ENCODE measurements at regions not wholly inside any gene's neighbourhood (a gene's known extent, or its start where the extent isn't known, plus 50 kb on each side); places are given as distances from the start of the nearest gene placed in this dataset.

DNA sequence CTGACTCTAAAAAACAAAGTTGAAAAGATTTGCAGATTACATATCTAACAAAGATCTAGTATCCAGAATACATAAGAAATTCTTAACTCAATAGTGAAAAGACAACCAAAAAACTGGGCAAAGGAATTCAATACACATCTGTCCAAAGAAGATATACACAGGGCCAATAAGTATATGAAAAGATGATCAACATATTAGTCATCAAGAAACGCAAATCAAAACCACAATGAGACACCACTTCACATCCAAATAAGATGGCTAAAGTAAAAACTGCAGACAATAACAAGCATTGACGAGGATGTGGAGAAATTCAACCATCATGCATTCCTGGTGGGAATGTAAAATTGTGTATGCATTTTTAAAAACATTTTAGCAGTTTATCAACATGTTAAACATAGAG, 256.0 kb downstream of the EIPR1 start:
- no peaks in the 10 kb centered on the region for H3K79me2 ChIP-seq (ENCODE audit: insufficient read depth, low read depth, low read length)
- BruUV-seq (replicated peaks), result no TSS peak

DNA sequence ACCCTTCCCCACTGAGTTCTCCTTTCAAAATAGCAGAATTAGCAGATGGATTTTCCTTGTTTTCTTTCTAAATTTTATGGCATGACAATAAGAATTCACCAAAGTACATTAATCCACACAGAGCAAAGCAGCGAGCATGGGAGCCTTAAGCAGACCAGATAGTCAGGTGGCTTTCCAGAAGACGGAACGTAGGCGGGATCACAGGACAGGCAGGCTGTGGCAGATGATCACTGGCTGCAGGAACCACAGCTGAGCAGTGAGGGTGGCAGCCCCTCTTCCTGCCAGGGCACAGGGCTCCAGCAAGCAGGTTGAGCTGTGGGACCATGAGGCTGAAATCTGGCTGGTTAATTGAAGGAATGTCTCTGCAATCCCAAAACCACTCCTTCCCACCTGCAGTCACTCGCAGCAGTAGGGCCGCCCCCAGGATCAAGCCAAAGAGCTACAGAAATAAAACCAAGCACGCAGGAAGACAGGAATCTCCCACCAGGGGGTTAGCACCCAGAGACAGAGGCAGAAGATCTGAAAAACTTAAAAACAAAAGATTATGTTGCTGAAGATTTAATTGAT, 259.9 kb downstream of the EIPR1 start:
- H3K27ac ChIP-seq (ENCODE audit: low read depth, low read length, poor library complexity, severe bottlenecking), result no peak overlapping the region
- no peak overlapping the region for H2AFZ ChIP-seq (ENCODE audit: low read length)
- ChIA-PET POLR2A (interaction anchor here (0.7 to 1.6 kb wide), 6 partner anchors 10 to 566 kb away, joined by 3 to 8 read pairs (median 4); no protein-coding TSS in a partner anchor), CTCF (ENCODE audit: unreplicated experiment) (no interaction called here)
- intact Hi-C loops (cut with micrococcal nuclease; ENCODE audit: unreplicated experiment), result no loop called here
- H3K36me3 ChIP-seq (ENCODE audit: insufficient read depth, low read length), result peaks cover 23% of the 10 kb centered on the region
- H3K4me1 ChIP-seq (ENCODE audit: insufficient read depth, low read length, poor library complexity, severe bottlenecking), result peaks cover 13% of the 10 kb centered on the region
- no peaks in the 10 kb centered on the region for H3K9me2 ChIP-seq (ENCODE audit: insufficient read depth, low read length)
- H3K4me3 ChIP-seq (ENCODE audit: low read depth, low read length, poor library complexity, severe bottlenecking), result no peak overlapping the region
- H4K20me1 ChIP-seq (ENCODE audit: insufficient read depth, low read length), result no peaks in the 10 kb centered on the region
- no peak for DNase-seq (ENCODE audit: low spot score)
- no peak for TF ChIP-seq EZH2phosphoT487 (IDR thresholded peaks at IDR 0.05; ENCODE audit: borderline replicate concordance, low read depth, low read length)
- TF ChIP-seq, protein P1, sequence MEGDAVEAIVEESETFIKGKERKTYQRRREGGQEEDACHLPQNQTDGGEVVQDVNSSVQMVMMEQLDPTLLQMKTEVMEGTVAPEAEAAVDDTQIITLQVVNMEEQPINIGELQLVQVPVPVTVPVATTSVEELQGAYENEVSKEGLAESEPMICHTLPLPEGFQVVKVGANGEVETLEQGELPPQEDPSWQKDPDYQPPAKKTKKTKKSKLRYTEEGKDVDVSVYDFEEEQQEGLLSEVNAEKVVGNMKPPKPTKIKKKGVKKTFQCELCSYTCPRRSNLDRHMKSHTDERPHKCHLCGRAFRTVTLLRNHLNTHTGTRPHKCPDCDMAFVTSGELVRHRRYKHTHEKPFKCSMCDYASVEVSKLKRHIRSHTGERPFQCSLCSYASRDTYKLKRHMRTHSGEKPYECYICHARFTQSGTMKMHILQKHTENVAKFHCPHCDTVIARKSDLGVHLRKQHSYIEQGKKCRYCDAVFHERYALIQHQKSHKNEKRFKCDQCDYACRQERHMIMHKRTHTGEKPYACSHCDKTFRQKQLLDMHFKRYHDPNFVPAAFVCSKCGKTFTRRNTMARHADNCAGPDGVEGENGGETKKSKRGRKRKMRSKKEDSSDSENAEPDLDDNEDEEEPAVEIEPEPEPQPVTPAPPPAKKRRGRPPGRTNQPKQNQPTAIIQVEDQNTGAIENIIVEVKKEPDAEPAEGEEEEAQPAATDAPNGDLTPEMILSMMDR (conservative IDR thresholded peaks at IDR 0.05; ENCODE audit: low read length), result no peak
- no peaks in the 10 kb centered on the region for H3K79me2 ChIP-seq (ENCODE audit: insufficient read depth, low read depth, low read length)
- H3K4me2 ChIP-seq (ENCODE audit: low read length), result no peak overlapping the region
- BruUV-seq (replicated peaks), result no TSS peak
- H3K9me3 ChIP-seq (ENCODE audit: low read length), result peaks cover 20% of the 10 kb centered on the region; the same call in 1 of the 2 replicates

More for the DNA sequence above, 256.0 kb downstream of the EIPR1 start:
- H3K4me1 ChIP-seq (ENCODE audit: insufficient read depth, low read length, poor library complexity, severe bottlenecking), result peaks cover 23% of the 10 kb centered on the region
- ChIA-PET POLR2A (no interaction called here), CTCF (ENCODE audit: unreplicated experiment) (no interaction called here)
- DNase-seq (ENCODE audit: low spot score), result no peak
- H4K20me1 ChIP-seq (ENCODE audit: insufficient read depth, low read length), result no peaks in the 10 kb centered on the region
- intact Hi-C loops (cut with micrococcal nuclease; ENCODE audit: unreplicated experiment), result no loop called here
- TF ChIP-seq, protein P1 (conservative IDR thresholded peaks at IDR 0.05; ENCODE audit: low read length), result no peak
- TF ChIP-seq EZH2phosphoT487 (IDR thresholded peaks at IDR 0.05; ENCODE audit: borderline replicate concordance, low read depth, low read length), result no peak
- H3K27ac ChIP-seq (ENCODE audit: low read depth, low read length, poor library complexity, severe bottlenecking), result no peak overlapping the region
- H3K4me2 ChIP-seq (ENCODE audit: low read length), result no peak overlapping the region
- no peaks in the 10 kb centered on the region for H3K9me2 ChIP-seq (ENCODE audit: insufficient read depth, low read length)
- peaks cover 23% of the 10 kb centered on the region for H3K36me3 ChIP-seq (ENCODE audit: insufficient read depth, low read length)
- H3K9me3 ChIP-seq (ENCODE audit: low read length), result peaks cover 21% of the 10 kb centered on the region; the same call in 1 of the 2 replicates
- no peak overlapping the region for H2AFZ ChIP-seq (ENCODE audit: low read length)
- no peak overlapping the region for H3K4me3 ChIP-seq (ENCODE audit: low read depth, low read length, poor library complexity, severe bottlenecking)

DNA sequence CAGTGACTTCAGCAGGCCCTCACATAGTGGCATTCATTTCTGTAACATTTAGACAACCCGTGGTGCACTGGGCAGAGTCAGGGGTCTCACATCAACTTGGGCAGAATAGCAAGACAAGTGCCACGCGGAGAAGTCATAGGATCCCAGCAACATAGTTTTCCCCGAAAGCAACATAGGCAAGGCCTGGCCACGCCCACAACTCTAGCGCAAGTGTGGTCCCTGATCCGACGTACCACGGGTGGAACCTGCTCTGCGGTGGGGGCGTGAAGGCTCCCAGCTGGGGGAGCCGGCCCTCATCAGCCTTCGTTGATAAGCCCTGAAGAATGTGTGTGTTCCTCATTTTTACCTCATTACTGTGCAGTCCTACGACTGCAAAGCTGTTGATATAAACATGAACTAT, 261.2 kb downstream of the EIPR1 start:
- DNase-seq (ENCODE audit: low spot score), result no peak
- no peaks in the 10 kb centered on the region for H4K20me1 ChIP-seq (ENCODE audit: insufficient read depth, low read length)
- H3K9me2 ChIP-seq (ENCODE audit: insufficient read depth, low read length), result no peaks in the 10 kb centered on the region
- ChIA-PET POLR2A (interaction anchor here (0.9 kb wide), 1 partner anchor 311 kb away, joined by 3 read pairs; no protein-coding TSS in a partner anchor), CTCF (ENCODE audit: unreplicated experiment) (no interaction called here)
- BruUV-seq (replicated peaks), result no TSS peak
- TF ChIP-seq, protein P1 (conservative IDR thresholded peaks at IDR 0.05; ENCODE audit: low read length), result no peak
- no peak for TF ChIP-seq EZH2phosphoT487 (IDR thresholded peaks at IDR 0.05; ENCODE audit: borderline replicate concordance, low read depth, low read length)
- intact Hi-C loops (cut with micrococcal nuclease; ENCODE audit: unreplicated experiment), result no loop called here
- peaks cover 11% of the 10 kb centered on the region for H3K36me3 ChIP-seq (ENCODE audit: insufficient read depth, low read length)
- H3K4me3 ChIP-seq (ENCODE audit: low read depth, low read length, poor library complexity, severe bottlenecking), result no peak overlapping the region
- H3K4me1 ChIP-seq (ENCODE audit: insufficient read depth, low read length, poor library complexity, severe bottlenecking), result peaks cover 9% of the 10 kb centered on the region
- H3K79me2 ChIP-seq (ENCODE audit: insufficient read depth, low read depth, low read length), result no peaks in the 10 kb centered on the region
- no peak overlapping the region for H3K4me2 ChIP-seq (ENCODE audit: low read length)
- H3K9me3 ChIP-seq (ENCODE audit: low read length), result peaks cover 7% of the 10 kb centered on the region; the same call in 1 of the 2 replicates
- H2AFZ ChIP-seq (ENCODE audit: low read length), result no peak overlapping the region
- no peak overlapping the region for H3K27ac ChIP-seq (ENCODE audit: low read depth, low read length, poor library complexity, severe bottlenecking)
